WTC11 (cell line): ENCODE measurements at regions not wholly inside any gene's neighbourhood (a gene's known extent, or its start where the extent isn't known, plus 50 kb on each side); places are given as distances from the start of the nearest gene placed in this dataset.
"Not testable (repeated sequence)": the region's sequence is repeated elsewhere in the genome, so short reads cannot be mapped to it uniquely, and the experiment has no call there.

Source experiments
- ATAC-seq: fragments of 200-7000 bp; cut with Tn5 transposase; 2 replicates; pipeline ENCODE4 v1.10.0; 2021; ENCODE audit warnings: mild to moderate bottlenecking, moderate library complexity
- CTCF ChIA-PET: fragments of 300-600 bp; sonication (Branson Sonifier 250); formaldehyde crosslinking; loops from one replicate; lab custom pipeline; 2021; ENCODE audit warnings: antibody characterized with exemption; lab: Charles Lee
- POLR2A ChIA-PET: fragments of 350-600 bp; sonication (Branson Sonifier 250); formaldehyde crosslinking; loops from one replicate; lab custom pipeline; 2021; ENCODE audit warnings: antibody characterized with exemption; lab: Charles Lee
- DNase-seq: peaks from one replicate; pipeline ENCODE4 v3.0.0; 2021; ENCODE audit warnings: low spot score
- H3K27ac Mint-ChIP-seq: 2 replicates; pipeline ENCODE4 v1.8.0; 2021; ENCODE audit warnings: mixed read lengths
- H3K27me3 Mint-ChIP-seq: 2 replicates; pipeline ENCODE4 v1.8.0; 2021; ENCODE audit warnings: low read depth, mild to moderate bottlenecking, moderate library complexity, mixed read lengths
- H3K36me3 Mint-ChIP-seq: 2 replicates; pipeline ENCODE4 v1.8.0; 2021; ENCODE audit warnings: mixed read lengths
- H3K4me1 Mint-ChIP-seq: 2 replicates; pipeline ENCODE4 v1.8.0; 2022; ENCODE audit warnings: mixed read lengths
- H3K4me3 Mint-ChIP-seq: 2 replicates; pipeline ENCODE4 v1.8.0; 2021; ENCODE audit warnings: mild to moderate bottlenecking, moderate library complexity, mixed read lengths
- H3K9me3 Mint-ChIP-seq: 2 replicates; pipeline ENCODE4 v1.8.0; 2021; ENCODE audit warnings: mixed read lengths
- ATF1 ChIP-seq: sonication (generic); formaldehyde crosslinking; IDR thresholded peaks from 2 replicates; pipeline ENCODE4 v1.8.1; 2023; ENCODE audit warnings: mild to moderate bottlenecking, moderate library complexity, missing genetic modification reagents
- ESRRA ChIP-seq: sonication (generic); formaldehyde crosslinking; IDR thresholded peaks from 2 replicates; pipeline ENCODE4 v1.8.1; 2022; ENCODE audit warnings: mild to moderate bottlenecking, missing genetic modification reagents, borderline replicate concordance
- ETV6 ChIP-seq: sonication (generic); formaldehyde crosslinking; IDR thresholded peaks from 2 replicates; pipeline ENCODE4 v1.8.1; 2022; ENCODE audit warnings: mild to moderate bottlenecking, missing genetic modification reagents
- FOXJ3 ChIP-seq: sonication (generic); formaldehyde crosslinking; IDR thresholded peaks from 2 replicates; pipeline ENCODE4 v1.9.0; 2021; ENCODE audit warnings: missing genetic modification reagents, mild to moderate bottlenecking, borderline replicate concordance
- HMGA2 ChIP-seq: fragments of 250-450 bp; sonication (Bioruptor Pico); IDR thresholded peaks from 2 replicates; pipeline ENCODE4 v1.4.0; 2021; ENCODE audit warnings: mild to moderate bottlenecking, moderate library complexity
- IRF2 ChIP-seq: sonication (generic); formaldehyde crosslinking; IDR thresholded peaks from 2 replicates; pipeline ENCODE4 v1.8.0; 2022; ENCODE audit warnings: low read depth, missing genetic modification reagents, borderline replicate concordance
- JUN ChIP-seq: sonication (generic); formaldehyde crosslinking; IDR thresholded peaks from 2 replicates; pipeline ENCODE4 v1.8.0; 2023; ENCODE audit warnings: mild to moderate bottlenecking, missing genetic modification reagents
- NFE2L1 ChIP-seq: sonication (generic); formaldehyde crosslinking; IDR thresholded peaks from 2 replicates; pipeline ENCODE4 v1.8.1; 2023; ENCODE audit warnings: missing genetic modification reagents
- NR3C1 ChIP-seq: sonication (generic); formaldehyde crosslinking; conservative IDR thresholded peaks from 2 replicates; pipeline ENCODE4 v1.8.1; 2023; ENCODE audit warnings: low read depth, mild to moderate bottlenecking, missing genetic modification reagents
- TCF7 ChIP-seq: sonication (generic); formaldehyde crosslinking; IDR thresholded peaks from 2 replicates; pipeline ENCODE4 v1.8.0; 2022; ENCODE audit warnings: mild to moderate bottlenecking, low read depth, missing genetic modification reagents, moderate library complexity
- TEAD1 ChIP-seq: sonication (generic); formaldehyde crosslinking; IDR thresholded peaks from 2 replicates; pipeline ENCODE4 v1.8.0; 2022; ENCODE audit warnings: mild to moderate bottlenecking, missing genetic modification reagents
- TP53 ChIP-seq: sonication (generic); formaldehyde crosslinking; IDR thresholded peaks from 2 replicates; pipeline ENCODE4 v1.8.1; 2023; ENCODE audit warnings: mild to moderate bottlenecking, missing genetic modification reagents
- ZNF232 ChIP-seq: sonication (generic); formaldehyde crosslinking; IDR thresholded peaks from 2 replicates; pipeline ENCODE4 v1.8.0; 2022; ENCODE audit warnings: mild to moderate bottlenecking, missing genetic modification reagents
- TF ChIP-seq, protein P1 (sequence below): fragments of 250-450 bp; sonication (Bioruptor Pico); IDR thresholded peaks from 2 replicates; pipeline ENCODE4 v1.9.0; 2021; ENCODE audit warnings: mild to moderate bottlenecking
- TF ChIP-seq, protein P2 (sequence below): fragments of 250-450 bp; sonication (Bioruptor Pico); IDR thresholded peaks from 2 replicates; pipeline ENCODE4 v1.9.0; 2021; ENCODE audit warnings: mild to moderate bottlenecking, borderline replicate concordance
- TF ChIP-seq, protein P3 (sequence below): sonication (generic); formaldehyde crosslinking; IDR thresholded peaks from 2 replicates; pipeline ENCODE4 v1.8.1; 2023; ENCODE audit warnings: mild to moderate bottlenecking, missing genetic modification reagents
- TF ChIP-seq, protein P4 (sequence below): sonication (generic); formaldehyde crosslinking; IDR thresholded peaks from 2 replicates; pipeline ENCODE4 v1.8.1; 2023; ENCODE audit warnings: mild to moderate bottlenecking, missing genetic modification reagents
- TF ChIP-seq, protein P5 (sequence below): sonication (generic); formaldehyde crosslinking; IDR thresholded peaks from 2 replicates; pipeline ENCODE4 v1.8.1; 2023; ENCODE audit warnings: mild to moderate bottlenecking, missing genetic modification reagents, borderline replicate concordance
- TF ChIP-seq, protein P6 (sequence below): sonication (generic); formaldehyde crosslinking; IDR thresholded peaks from 2 replicates; pipeline ENCODE4 v1.8.1; 2023; ENCODE audit warnings: mild to moderate bottlenecking, moderate library complexity, missing genetic modification reagents

DNA sequence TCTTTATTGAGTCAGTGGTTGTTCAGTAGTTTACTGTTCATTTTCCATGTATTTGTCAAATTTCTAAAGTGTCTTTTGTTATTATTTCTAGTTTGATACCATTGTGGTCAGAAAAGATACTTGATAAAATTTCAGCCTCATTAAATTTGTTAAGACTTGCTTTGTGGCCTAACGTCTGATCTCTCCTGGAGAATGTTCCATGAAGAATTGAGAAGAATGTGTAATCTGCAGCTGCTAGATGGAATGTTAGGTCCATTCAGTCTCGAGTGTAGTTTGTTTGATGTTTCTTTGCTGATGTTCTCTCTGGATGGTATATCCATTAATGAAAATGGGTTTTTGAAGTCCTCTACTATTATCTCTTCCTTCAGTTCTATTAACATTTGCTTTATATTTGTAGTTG lies 394.7 kb upstream of the ANO5 start (continued):
- TF ChIP-seq, protein P1, sequence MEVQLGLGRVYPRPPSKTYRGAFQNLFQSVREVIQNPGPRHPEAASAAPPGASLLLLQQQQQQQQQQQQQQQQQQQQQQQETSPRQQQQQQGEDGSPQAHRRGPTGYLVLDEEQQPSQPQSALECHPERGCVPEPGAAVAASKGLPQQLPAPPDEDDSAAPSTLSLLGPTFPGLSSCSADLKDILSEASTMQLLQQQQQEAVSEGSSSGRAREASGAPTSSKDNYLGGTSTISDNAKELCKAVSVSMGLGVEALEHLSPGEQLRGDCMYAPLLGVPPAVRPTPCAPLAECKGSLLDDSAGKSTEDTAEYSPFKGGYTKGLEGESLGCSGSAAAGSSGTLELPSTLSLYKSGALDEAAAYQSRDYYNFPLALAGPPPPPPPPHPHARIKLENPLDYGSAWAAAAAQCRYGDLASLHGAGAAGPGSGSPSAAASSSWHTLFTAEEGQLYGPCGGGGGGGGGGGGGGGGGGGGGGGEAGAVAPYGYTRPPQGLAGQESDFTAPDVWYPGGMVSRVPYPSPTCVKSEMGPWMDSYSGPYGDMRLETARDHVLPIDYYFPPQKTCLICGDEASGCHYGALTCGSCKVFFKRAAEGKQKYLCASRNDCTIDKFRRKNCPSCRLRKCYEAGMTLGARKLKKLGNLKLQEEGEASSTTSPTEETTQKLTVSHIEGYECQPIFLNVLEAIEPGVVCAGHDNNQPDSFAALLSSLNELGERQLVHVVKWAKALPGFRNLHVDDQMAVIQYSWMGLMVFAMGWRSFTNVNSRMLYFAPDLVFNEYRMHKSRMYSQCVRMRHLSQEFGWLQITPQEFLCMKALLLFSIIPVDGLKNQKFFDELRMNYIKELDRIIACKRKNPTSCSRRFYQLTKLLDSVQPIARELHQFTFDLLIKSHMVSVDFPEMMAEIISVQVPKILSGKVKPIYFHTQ (CRISPR knock-in tag) = no peak
- TF ChIP-seq IRF2 (CRISPR knock-in tag) (no peak), TP53 (CRISPR knock-in tag) (no peak), TCF7 (CRISPR knock-in tag) (no peak), ZNF232 (no peak), NR3C1 (CRISPR knock-in tag) (no peak), ETV6 (CRISPR knock-in tag) (no peak), TEAD1 (CRISPR knock-in tag) (no peak)
- TF ChIP-seq, protein P2, sequence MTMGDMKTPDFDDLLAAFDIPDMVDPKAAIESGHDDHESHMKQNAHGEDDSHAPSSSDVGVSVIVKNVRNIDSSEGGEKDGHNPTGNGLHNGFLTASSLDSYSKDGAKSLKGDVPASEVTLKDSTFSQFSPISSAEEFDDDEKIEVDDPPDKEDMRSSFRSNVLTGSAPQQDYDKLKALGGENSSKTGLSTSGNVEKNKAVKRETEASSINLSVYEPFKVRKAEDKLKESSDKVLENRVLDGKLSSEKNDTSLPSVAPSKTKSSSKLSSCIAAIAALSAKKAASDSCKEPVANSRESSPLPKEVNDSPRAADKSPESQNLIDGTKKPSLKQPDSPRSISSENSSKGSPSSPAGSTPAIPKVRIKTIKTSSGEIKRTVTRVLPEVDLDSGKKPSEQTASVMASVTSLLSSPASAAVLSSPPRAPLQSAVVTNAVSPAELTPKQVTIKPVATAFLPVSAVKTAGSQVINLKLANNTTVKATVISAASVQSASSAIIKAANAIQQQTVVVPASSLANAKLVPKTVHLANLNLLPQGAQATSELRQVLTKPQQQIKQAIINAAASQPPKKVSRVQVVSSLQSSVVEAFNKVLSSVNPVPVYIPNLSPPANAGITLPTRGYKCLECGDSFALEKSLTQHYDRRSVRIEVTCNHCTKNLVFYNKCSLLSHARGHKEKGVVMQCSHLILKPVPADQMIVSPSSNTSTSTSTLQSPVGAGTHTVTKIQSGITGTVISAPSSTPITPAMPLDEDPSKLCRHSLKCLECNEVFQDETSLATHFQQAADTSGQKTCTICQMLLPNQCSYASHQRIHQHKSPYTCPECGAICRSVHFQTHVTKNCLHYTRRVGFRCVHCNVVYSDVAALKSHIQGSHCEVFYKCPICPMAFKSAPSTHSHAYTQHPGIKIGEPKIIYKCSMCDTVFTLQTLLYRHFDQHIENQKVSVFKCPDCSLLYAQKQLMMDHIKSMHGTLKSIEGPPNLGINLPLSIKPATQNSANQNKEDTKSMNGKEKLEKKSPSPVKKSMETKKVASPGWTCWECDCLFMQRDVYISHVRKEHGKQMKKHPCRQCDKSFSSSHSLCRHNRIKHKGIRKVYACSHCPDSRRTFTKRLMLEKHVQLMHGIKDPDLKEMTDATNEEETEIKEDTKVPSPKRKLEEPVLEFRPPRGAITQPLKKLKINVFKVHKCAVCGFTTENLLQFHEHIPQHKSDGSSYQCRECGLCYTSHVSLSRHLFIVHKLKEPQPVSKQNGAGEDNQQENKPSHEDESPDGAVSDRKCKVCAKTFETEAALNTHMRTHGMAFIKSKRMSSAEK (CRISPR knock-in tag) = no peak
- TF ChIP-seq, protein P3, sequence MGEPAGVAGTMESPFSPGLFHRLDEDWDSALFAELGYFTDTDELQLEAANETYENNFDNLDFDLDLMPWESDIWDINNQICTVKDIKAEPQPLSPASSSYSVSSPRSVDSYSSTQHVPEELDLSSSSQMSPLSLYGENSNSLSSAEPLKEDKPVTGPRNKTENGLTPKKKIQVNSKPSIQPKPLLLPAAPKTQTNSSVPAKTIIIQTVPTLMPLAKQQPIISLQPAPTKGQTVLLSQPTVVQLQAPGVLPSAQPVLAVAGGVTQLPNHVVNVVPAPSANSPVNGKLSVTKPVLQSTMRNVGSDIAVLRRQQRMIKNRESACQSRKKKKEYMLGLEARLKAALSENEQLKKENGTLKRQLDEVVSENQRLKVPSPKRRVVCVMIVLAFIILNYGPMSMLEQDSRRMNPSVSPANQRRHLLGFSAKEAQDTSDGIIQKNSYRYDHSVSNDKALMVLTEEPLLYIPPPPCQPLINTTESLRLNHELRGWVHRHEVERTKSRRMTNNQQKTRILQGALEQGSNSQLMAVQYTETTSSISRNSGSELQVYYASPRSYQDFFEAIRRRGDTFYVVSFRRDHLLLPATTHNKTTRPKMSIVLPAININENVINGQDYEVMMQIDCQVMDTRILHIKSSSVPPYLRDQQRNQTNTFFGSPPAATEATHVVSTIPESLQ (CRISPR knock-in tag) = no peak
- TF ChIP-seq, protein P4, sequence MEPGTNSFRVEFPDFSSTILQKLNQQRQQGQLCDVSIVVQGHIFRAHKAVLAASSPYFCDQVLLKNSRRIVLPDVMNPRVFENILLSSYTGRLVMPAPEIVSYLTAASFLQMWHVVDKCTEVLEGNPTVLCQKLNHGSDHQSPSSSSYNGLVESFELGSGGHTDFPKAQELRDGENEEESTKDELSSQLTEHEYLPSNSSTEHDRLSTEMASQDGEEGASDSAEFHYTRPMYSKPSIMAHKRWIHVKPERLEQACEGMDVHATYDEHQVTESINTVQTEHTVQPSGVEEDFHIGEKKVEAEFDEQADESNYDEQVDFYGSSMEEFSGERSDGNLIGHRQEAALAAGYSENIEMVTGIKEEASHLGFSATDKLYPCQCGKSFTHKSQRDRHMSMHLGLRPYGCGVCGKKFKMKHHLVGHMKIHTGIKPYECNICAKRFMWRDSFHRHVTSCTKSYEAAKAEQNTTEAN (CRISPR knock-in tag) = no peak

DNA sequence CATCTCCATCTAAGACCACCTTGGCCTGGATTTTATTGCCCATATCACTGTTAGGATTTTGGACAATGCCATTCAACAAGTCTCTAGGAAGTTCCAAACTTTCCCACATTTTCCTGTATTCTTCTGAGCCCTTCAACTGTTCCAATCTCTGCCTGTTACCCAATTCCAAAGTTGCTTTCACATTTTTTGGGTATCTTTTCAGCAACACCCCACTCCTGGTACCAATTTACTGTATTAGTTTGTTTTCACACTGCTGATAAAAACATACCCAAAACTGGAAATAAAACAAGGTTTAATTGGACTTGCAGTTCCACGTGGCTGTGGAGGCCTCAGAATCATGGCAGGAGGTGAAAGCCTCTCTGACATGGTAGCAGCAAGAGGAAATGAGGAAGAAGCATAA lies 388.4 kb upstream of the ANO5 start:
- CTCF ChIA-PET, H3K27ac Mint-ChIP-seq, H3K27me3 Mint-ChIP-seq, POLR2A ChIA-PET, H3K4me1 Mint-ChIP-seq, DNase-seq, H3K4me3 Mint-ChIP-seq, ATAC-seq: not testable (repeated sequence)
- H3K36me3 Mint-ChIP-seq = peaks cover 14% of the 10 kb centered on the region
- peaks cover 29% of the 10 kb centered on the region for H3K9me3 Mint-ChIP-seq

DNA sequence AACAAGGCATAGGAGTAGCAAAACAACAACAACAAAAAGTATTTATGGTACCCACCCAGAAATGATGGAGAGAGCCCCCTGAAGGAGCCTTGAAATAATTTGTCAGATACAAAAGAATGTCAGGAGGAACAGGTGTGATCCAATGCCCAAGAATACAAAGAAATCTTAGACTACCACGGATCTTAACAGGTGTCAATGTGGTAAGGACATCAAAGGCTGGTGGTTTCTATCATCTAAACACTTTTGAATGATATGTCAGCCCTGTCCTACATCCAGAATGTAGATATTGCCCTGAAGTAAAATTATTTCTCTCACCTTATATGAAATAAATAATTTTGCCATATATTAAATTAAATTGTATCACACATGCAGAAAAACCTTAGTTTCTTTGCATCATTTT lies 386.4 kb upstream of the ANO5 start:
- Mint-ChIP-seq H3K36me3 (peaks cover 14% of the 10 kb centered on the region), H3K27me3 (no peaks in the 10 kb centered on the region; the same call in 1 of the 2 replicates), H3K27ac (no peak overlapping the region), H3K4me1 (peaks cover 9% of the 10 kb centered on the region), H3K9me3 (peaks cover 29% of the 10 kb centered on the region), H3K4me3 (no peak overlapping the region)
- DNase-seq (no peak), ATAC-seq (no peak)
- ChIA-PET CTCF (no interaction called here), POLR2A (no interaction called here)
- TF ChIP-seq FOXJ3 (no peak), HMGA2 (CRISPR knock-in tag) (no peak), ATF1 (CRISPR knock-in tag) (no peak), NFE2L1 (CRISPR knock-in tag) (no peak), JUN (CRISPR knock-in tag) (no peak), ESRRA (CRISPR knock-in tag) (no peak)
- TF ChIP-seq, protein P5, sequence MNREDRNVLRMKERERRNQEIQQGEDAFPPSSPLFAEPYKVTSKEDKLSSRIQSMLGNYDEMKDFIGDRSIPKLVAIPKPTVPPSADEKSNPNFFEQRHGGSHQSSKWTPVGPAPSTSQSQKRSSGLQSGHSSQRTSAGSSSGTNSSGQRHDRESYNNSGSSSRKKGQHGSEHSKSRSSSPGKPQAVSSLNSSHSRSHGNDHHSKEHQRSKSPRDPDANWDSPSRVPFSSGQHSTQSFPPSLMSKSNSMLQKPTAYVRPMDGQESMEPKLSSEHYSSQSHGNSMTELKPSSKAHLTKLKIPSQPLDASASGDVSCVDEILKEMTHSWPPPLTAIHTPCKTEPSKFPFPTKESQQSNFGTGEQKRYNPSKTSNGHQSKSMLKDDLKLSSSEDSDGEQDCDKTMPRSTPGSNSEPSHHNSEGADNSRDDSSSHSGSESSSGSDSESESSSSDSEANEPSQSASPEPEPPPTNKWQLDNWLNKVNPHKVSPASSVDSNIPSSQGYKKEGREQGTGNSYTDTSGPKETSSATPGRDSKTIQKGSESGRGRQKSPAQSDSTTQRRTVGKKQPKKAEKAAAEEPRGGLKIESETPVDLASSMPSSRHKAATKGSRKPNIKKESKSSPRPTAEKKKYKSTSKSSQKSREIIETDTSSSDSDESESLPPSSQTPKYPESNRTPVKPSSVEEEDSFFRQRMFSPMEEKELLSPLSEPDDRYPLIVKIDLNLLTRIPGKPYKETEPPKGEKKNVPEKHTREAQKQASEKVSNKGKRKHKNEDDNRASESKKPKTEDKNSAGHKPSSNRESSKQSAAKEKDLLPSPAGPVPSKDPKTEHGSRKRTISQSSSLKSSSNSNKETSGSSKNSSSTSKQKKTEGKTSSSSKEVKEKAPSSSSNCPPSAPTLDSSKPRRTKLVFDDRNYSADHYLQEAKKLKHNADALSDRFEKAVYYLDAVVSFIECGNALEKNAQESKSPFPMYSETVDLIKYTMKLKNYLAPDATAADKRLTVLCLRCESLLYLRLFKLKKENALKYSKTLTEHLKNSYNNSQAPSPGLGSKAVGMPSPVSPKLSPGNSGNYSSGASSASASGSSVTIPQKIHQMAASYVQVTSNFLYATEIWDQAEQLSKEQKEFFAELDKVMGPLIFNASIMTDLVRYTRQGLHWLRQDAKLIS (CRISPR knock-in tag) = no peak
- TF ChIP-seq, protein P6, sequence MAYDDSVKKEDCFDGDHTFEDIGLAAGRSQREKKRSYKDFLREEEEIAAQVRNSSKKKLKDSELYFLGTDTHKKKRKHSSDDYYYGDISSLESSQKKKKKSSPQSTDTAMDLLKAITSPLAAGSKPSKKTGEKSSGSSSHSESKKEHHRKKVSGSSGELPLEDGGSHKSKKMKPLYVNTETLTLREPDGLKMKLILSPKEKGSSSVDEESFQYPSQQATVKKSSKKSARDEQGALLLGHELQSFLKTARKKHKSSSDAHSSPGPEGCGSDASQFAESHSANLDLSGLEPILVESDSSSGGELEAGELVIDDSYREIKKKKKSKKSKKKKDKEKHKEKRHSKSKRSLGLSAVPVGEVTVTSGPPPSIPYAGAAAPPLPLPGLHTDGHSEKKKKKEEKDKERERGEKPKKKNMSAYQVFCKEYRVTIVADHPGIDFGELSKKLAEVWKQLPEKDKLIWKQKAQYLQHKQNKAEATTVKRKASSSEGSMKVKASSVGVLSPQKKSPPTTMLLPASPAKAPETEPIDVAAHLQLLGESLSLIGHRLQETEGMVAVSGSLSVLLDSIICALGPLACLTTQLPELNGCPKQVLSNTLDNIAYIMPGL (CRISPR knock-in tag) = no peak
